ENCODE measurements at regions not wholly inside any gene's neighbourhood (a gene's known extent, or its start where the extent isn't known, plus 50 kb on each side); places are given as distances from the start of the nearest gene placed in this dataset.

DNA sequence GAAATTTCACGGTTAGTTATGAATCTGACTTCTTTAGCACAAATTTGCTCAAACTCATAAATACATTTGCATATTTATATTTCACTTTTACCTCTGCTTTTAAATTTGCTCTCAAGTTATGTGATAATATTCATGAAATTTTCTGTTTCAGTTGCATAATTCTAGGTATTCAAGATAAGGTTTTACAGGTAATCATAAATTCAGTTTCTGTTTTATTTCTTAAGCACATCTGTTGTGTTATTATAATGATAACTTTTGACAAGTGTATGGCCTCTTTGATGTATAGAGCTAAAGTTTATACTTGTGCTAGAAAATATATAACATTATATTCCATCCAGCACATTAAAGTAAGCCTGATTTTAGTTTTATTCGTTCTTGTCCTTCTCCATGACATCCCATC is 308.1 kb downstream of the SLC7A11 start:
- Histone ChIP-seq H3K4me3 (ENCODE audit: low read depth in 2 of 2, low read length in 1 of 2) (no peak overlapping the region), H3K9ac (no peak overlapping the region), H3K4me1 (ENCODE audit: control insufficient read depth in 1 of 2, insufficient read depth in 2 of 2, low read depth in 1 of 2, low read length in 1 of 2) (no peaks in the 10 kb centered on the region), H4K20me1 (ENCODE audit: insufficient read depth) (no peaks in the 10 kb centered on the region), H2AFZ (ENCODE audit: low read depth) (no peak overlapping the region), H3K36me3 (replicated peaks in 1 of 2; ENCODE audit: control insufficient read depth in 1 of 2, insufficient read depth in 2 of 2, low read length in 1 of 2) (no peaks in the 10 kb centered on the region), H3K27me3 (ENCODE audit: insufficient read depth) (no peaks in the 10 kb centered on the region), H3K27ac (ENCODE audit: low read depth in 2 of 2, low read length in 1 of 2) (no peak overlapping the region), H3K9me3 (no peaks in the 10 kb centered on the region), H3K4me2 (no peak overlapping the region), H3K9me2 (no peaks in the 10 kb centered on the region), H3K79me2 (ENCODE audit: insufficient read depth) (no peaks in the 10 kb centered on the region), H3F3A (replicated peaks; ENCODE audit: insufficient read depth) (no peaks in the 10 kb centered on the region)
- POLR2A ChIA-PET, result no interaction called here
- CTCF ChIA-PET, result no interaction called here
- WGBS (ENCODE audit: low lambda C conversion rate), result 64% methylated on average over 2 of the region's 2 CpGs
- TF ChIP-seq RXRA (IDR thresholded peaks at IDR 0.05; ENCODE audit: borderline replicate concordance, low read depth) (no peak), MEF2A (IDR thresholded peaks at IDR 0.05; ENCODE audit: borderline replicate concordance, low read depth) (no peak), RFX5 (IDR thresholded peaks at IDR 0.05; ENCODE audit: low read length) (no peak), REST (IDR thresholded peaks at IDR 0.05; ENCODE audit: low read depth, low read length) (no peak), USF1 (IDR thresholded peaks at IDR 0.05; ENCODE audit: borderline replicate concordance, low read depth) (no peak), RAD21 (IDR thresholded peaks at IDR 0.05; ENCODE audit: low read length) (no peak), ZBTB33 (IDR thresholded peaks at IDR 0.05; ENCODE audit: borderline replicate concordance, low read depth) (no peak), GATA2 (CRISPR knock-in tag; IDR thresholded peaks at IDR 0.05) (no peak), YY1 (IDR thresholded peaks at IDR 0.05; ENCODE audit: low read depth) (no peak), SMC3 (IDR thresholded peaks at IDR 0.05; ENCODE audit: low read depth, low read length) (no peak), FOXJ3 (CRISPR knock-in tag; IDR thresholded peaks at IDR 0.05) (no peak), NFIC (IDR thresholded peaks at IDR 0.05; ENCODE audit: borderline replicate concordance) (no peak), TCF12 (IDR thresholded peaks at IDR 0.05) (no peak), GABPA (IDR thresholded peaks at IDR 0.05; ENCODE audit: low read depth) (no peak), TAF1 (IDR thresholded peaks at IDR 0.05; ENCODE audit: borderline replicate concordance, low read depth, low read length) (no peak), CHD2 (IDR thresholded peaks at IDR 0.05; ENCODE audit: low read length, partially characterized antibody) (no peak), PBX3 (IDR thresholded peaks at IDR 0.05) (no peak), ELF1 (IDR thresholded peaks at IDR 0.05) (no peak), JUND (IDR thresholded peaks at IDR 0.05) (no peak)
- TF ChIP-seq, protein P1, sequence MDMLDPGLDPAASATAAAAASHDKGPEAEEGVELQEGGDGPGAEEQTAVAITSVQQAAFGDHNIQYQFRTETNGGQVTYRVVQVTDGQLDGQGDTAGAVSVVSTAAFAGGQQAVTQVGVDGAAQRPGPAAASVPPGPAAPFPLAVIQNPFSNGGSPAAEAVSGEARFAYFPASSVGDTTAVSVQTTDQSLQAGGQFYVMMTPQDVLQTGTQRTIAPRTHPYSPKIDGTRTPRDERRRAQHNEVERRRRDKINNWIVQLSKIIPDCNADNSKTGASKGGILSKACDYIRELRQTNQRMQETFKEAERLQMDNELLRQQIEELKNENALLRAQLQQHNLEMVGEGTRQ (IDR thresholded peaks at IDR 0.05; ENCODE audit: borderline replicate concordance, low read depth, low read length), result no peak
- no peak for DNase-seq
